Tibial artery (tissue), 4 donors: ENCODE measurements at regions not wholly inside any gene's neighbourhood (a gene's known extent, or its start where the extent isn't known, plus 50 kb on each side); places are given as distances from the start of the nearest gene placed in this dataset.

Experiments used
- DNase-seq, 2 donors: peaks; one replicate each; pipeline ENCODE4 v3.0.0-alpha.2; 2019
- H3K27ac ChIP-seq, 2 donors: fragments of 200-600 bp; sonication (generic) in 1 of 2; 1 replicate in 1 of 2; 2 replicates in 1 of 2; pipeline ENCODE4 v1.5.1; 2018 to 2019; ENCODE audit warnings: mild to moderate bottlenecking in 1 of 2
- H3K27me3 ChIP-seq, 2 donors: fragments of 200-600 bp; sonication (generic) in 1 of 2; one replicate each; pipeline versions ENCODE4 v1.5.1 to v1.6.0; 2016 to 2019
- H3K36me3 ChIP-seq, 3 donors: fragments of 200-600 bp; sonication (generic) in 2 of 3; one replicate each; pipeline ENCODE4 v1.5.1; 2016 to 2019; ENCODE audit warnings: mild to moderate bottlenecking in 2 of 3
- H3K4me1 ChIP-seq, 4 donors: fragments of 200-600 bp; sonication (generic) in 2 of 4; 1 replicate in 3 of 4; 2 replicates in 1 of 4; pipeline ENCODE4 v1.5.1; 2016 to 2019
- H3K4me3 ChIP-seq, 2 donors: fragments of 200-600 bp; sonication (generic) in 1 of 2; 1 replicate in 1 of 2; 2 replicates in 1 of 2; pipeline ENCODE4 v1.5.1; 2018 to 2019; ENCODE audit warnings: mild to moderate bottlenecking in 2 of 2
- H3K9me3 ChIP-seq, 3 donors: fragments of 200-600 bp; sonication (generic) in 1 of 3; one replicate each; pipeline ENCODE4 v1.5.1; 2016 to 2019
- CTCF ChIP-seq, 2 experiments: fragments of 200-600 bp in 1 of 2; fragments of 450-650 bp in 1 of 2; IDR thresholded peaks; one replicate each; pipeline ENCODE4 v1.5.1; 2017 to 2019; ENCODE audit warnings: antibody characterized with exemption in 2 of 2, mild to moderate bottlenecking in 1 of 2, moderate library complexity in 1 of 2
- intact Hi-C: fragments of 100-400 bp; cut with DNase I; formaldehyde crosslinking; loops from one replicate; pipeline ENCODE4 v1.15.0; 2023; ENCODE audit warnings: low total_unique reads

- Histone ChIP-seq H3K27ac (no peak overlapping the region), H3K27me3 (no peaks in the 10 kb centered on the region), H3K4me3 (no peak overlapping the region), H3K4me1 (peaks cover 0 to 21% (median 11%) of the 10 kb centered on the region in 4 donors), H3K36me3 (no peaks in the 10 kb centered on the region), H3K9me3 (no peaks in the 10 kb centered on the region)
- intact Hi-C loops: no loop called here
- DNase-seq: no peak
- no peak for TF ChIP-seq CTCF (IDR thresholded peaks at IDR 0.05)
Measured at GRCh38 chr16:73707863-73708262, 588.8 kb upstream of the PSMD7 start.

GRCh38 chr16:73703891-73704290 lies 592.7 kb upstream of the PSMD7 start:
- DNase-seq: no peak
- Histone ChIP-seq H3K36me3 (no peaks in the 10 kb centered on the region), H3K27ac (no peak overlapping the region), H3K27me3 (no peaks in the 10 kb centered on the region), H3K4me3 (no peak overlapping the region), H3K9me3 (no peaks in the 10 kb centered on the region), H3K4me1 (peaks cover 0 to 4% (median 1%) of the 10 kb centered on the region in 4 donors)
- no peak for TF ChIP-seq CTCF (IDR thresholded peaks at IDR 0.05)
- intact Hi-C loops: no loop called here

- intact Hi-C loops: no loop called here
- no peak for TF ChIP-seq CTCF (IDR thresholded peaks at IDR 0.05)
- no peaks in the 10 kb centered on the region for H3K4me1 ChIP-seq
- no peaks in the 10 kb centered on the region for H3K9me3 ChIP-seq
- H3K27me3 ChIP-seq: no peaks in the 10 kb centered on the region
- H3K36me3 ChIP-seq: no peaks in the 10 kb centered on the region
- no peak for DNase-seq
- H3K4me3 ChIP-seq: no peak overlapping the region
- H3K27ac ChIP-seq: no peak overlapping the region
Measured at GRCh38 chr16:73697336-73697735, 599.3 kb upstream of the PSMD7 start.

GRCh38 chr16:73692861-73693260 lies 603.8 kb upstream of the PSMD7 start:
- Histone ChIP-seq H3K4me3 (no peak overlapping the region), H3K36me3 (no peaks in the 10 kb centered on the region), H3K27me3 (no peaks in the 10 kb centered on the region), H3K4me1 (no peaks in the 10 kb centered on the region), H3K27ac (no peak overlapping the region), H3K9me3 (peaks cover 0 to 3% (median 0%) of the 10 kb centered on the region in 3 donors)
- intact Hi-C loops: no loop called here
- no peak for TF ChIP-seq CTCF (IDR thresholded peaks at IDR 0.05)
- DNase-seq: no peak

- Histone ChIP-seq H3K27me3 (no peaks in the 10 kb centered on the region), H3K9me3 (peaks cover 0 to 3% (median 0%) of the 10 kb centered on the region in 3 donors), H3K4me1 (no peaks in the 10 kb centered on the region), H3K27ac (no peak overlapping the region), H3K36me3 (no peaks in the 10 kb centered on the region), H3K4me3 (no peak overlapping the region)
- no peak for DNase-seq
- no peak for TF ChIP-seq CTCF (IDR thresholded peaks at IDR 0.05)
- intact Hi-C loops: no loop called here
Measured at GRCh38 chr16:73683804-73684203, 612.8 kb upstream of the PSMD7 start.

GRCh38 chr16:73672135-73672534 lies 624.2 kb upstream of the ZFHX3 start:
- Histone ChIP-seq H3K4me3 (no peak overlapping the region), H3K27ac (no peak overlapping the region), H3K9me3 (no peaks in the 10 kb centered on the region), H3K4me1 (no peaks in the 10 kb centered on the region), H3K36me3 (no peaks in the 10 kb centered on the region), H3K27me3 (no peaks in the 10 kb centered on the region)
- TF ChIP-seq CTCF (IDR thresholded peaks at IDR 0.05): no peak
- no peak for DNase-seq
- intact Hi-C loops: no loop called here
